HG02623 (cell line): ENCODE measurements at regions not wholly inside any gene's neighbourhood (a gene's known extent, or its start where the extent isn't known, plus 50 kb on each side); places are given as distances from the start of the nearest gene placed in this dataset.

Experiments used
- ATAC-seq: cut with Tn5 transposase; IDR thresholded peaks from one replicate; pipeline ENCODE4 v1.9.1; 2021; ENCODE audit warnings: moderate library complexity; ENCODE audit not compliant: unreplicated experiment

GRCh38 chr4:180861651-180862050 is 1381.6 kb upstream of the TENM3 start:
- no peak for ATAC-seq

GRCh38 chr4:180866933-180867643 is 1376.1 kb upstream of the TENM3 start:
- no peak for ATAC-seq

- no peak for ATAC-seq
Measured at GRCh38 chr4:180870623-180871022, 1372.6 kb upstream of the TENM3 start.

GRCh38 chr4:180898305-180898704 is 1344.9 kb upstream of the TENM3 start:
- no peak for ATAC-seq

- ATAC-seq = no peak
Measured at GRCh38 chr4:180900781-180901180, 1342.4 kb upstream of the TENM3 start.

GRCh38 chr4:180909279-180909678 is 1333.9 kb upstream of the TENM3 start:
- no peak for ATAC-seq

GRCh38 chr4:180913750-180914149 is 1329.5 kb upstream of the TENM3 start:
- no peak for ATAC-seq

- ATAC-seq = no peak
Measured at GRCh38 chr4:180923486-180923885, 1319.7 kb upstream of the TENM3 start.

GRCh38 chr4:180925805-180926204 is 1317.4 kb upstream of the TENM3 start:
- no peak for ATAC-seq

GRCh38 chr4:180926277-180926676 is 1316.9 kb upstream of the TENM3 start:
- no peak for ATAC-seq

GRCh38 chr4:180932370-180933001 is 1310.7 kb upstream of the TENM3 start:
- no peak for ATAC-seq

GRCh38 chr4:180937083-180937482 is 1306.1 kb upstream of the TENM3 start:
- ATAC-seq = no peak

GRCh38 chr4:180940680-180941079 is 1302.5 kb upstream of the TENM3 start:
- no peak for ATAC-seq

GRCh38 chr4:180942367-180942916 is 1300.8 kb upstream of the TENM3 start:
- ATAC-seq = no peak

GRCh38 chr4:180946188-180946587 is 1297.0 kb upstream of the TENM3 start:
- ATAC-seq = no peak

GRCh38 chr4:180947425-180947824 is 1295.8 kb upstream of the TENM3 start:
- no peak for ATAC-seq

- ATAC-seq = no peak
Measured at GRCh38 chr4:180949424-180950213, 1293.6 kb upstream of the TENM3 start.

- no peak for ATAC-seq
Measured at GRCh38 chr4:180950377-180950776, 1292.8 kb upstream of the TENM3 start.

- ATAC-seq = no peak
Measured at GRCh38 chr4:180951312-180951711, 1291.9 kb upstream of the TENM3 start.

- ATAC-seq = no peak
Measured at GRCh38 chr4:180953572-180953971, 1289.6 kb upstream of the TENM3 start.

GRCh38 chr4:180960743-180961401 is 1282.3 kb upstream of the TENM3 start:
- ATAC-seq = no peak
